AG04450 (cell line): ENCODE measurements at regions not wholly inside any gene's neighbourhood (a gene's known extent, or its start where the extent isn't known, plus 50 kb on each side); places are given as distances from the start of the nearest gene placed in this dataset.

ENCODE experiments used
- CTCF ChIA-PET: fragments of 300-600, 350-600 bp; formaldehyde crosslinking; extraction: SDS; loops from one replicate; lab custom pipeline; 2022; ENCODE audit warnings: antibody characterized with exemption, inconsistent platforms; lab: Charles Lee
- POLR2A ChIA-PET: fragments of 350-600 bp; formaldehyde crosslinking; extraction: SDS; loops from one replicate; lab custom pipeline; 2021; ENCODE audit warnings: antibody characterized with exemption, inconsistent platforms; lab: Yijun Ruan, JAX
- DNase-seq: peaks from one replicate; pipeline ENCODE4 v3.0.0-alpha.2; 2011; ENCODE audit warnings: low read depth, low spot score
- H3K27ac ChIP-seq: one replicate; pipeline ENCODE4 v1.5.1; 2012; ENCODE audit warnings: low read depth, low read length, control low read depth
- H3K27me3 ChIP-seq: one replicate; pipeline ENCODE4 v1.6.0; 2012; ENCODE audit warnings: low read length; ENCODE audit not compliant: control insufficient read depth, insufficient read depth
- H3K4me3 ChIP-seq: 2 replicates; pipeline ENCODE4 v1.5.1; 2011; ENCODE audit warnings: mild to moderate bottlenecking, low read depth, low read length, control low read depth
- H3K9me3 ChIP-seq: 2 replicates; pipeline ENCODE4 v1.5.1; 2012; ENCODE audit warnings: low read length; ENCODE audit not compliant: control insufficient read depth, insufficient read depth
- TF ChIP-seq, protein P1 (sequence below): IDR thresholded peaks from 2 replicates; pipeline ENCODE4 v1.5.1; 2011; ENCODE audit warnings: low read depth, low read length, control low read depth, inconsistent platforms

DNA sequence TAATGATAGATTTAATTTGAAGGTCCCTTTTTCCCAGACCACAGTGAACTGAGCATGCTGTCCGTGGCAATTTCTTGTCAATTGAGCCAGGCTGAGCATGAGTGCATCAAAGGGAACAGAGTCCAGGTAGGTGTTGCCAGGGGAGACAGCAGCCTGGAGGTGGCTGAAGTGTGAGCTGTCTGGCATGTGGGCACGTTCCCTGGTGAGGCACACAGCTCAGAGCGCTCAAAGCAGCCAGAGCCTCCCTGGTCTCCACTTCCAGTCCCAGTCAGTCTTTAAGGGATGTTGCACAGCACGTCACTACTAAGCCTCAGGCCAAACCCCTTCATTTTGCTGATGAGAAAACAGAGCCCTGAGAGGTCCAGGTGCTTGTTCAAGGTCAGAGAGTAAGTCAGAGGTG is 251.4 kb downstream of the MATN1 start:
- Histone ChIP-seq H3K27me3 (no peaks in the 10 kb centered on the region), H3K4me3 (no peak overlapping the region), H3K9me3 (no peaks in the 10 kb centered on the region; the same call in 1 of the 2 replicates), H3K27ac (no peak overlapping the region)
- POLR2A ChIA-PET = no interaction called here
- TF ChIP-seq, protein P1, sequence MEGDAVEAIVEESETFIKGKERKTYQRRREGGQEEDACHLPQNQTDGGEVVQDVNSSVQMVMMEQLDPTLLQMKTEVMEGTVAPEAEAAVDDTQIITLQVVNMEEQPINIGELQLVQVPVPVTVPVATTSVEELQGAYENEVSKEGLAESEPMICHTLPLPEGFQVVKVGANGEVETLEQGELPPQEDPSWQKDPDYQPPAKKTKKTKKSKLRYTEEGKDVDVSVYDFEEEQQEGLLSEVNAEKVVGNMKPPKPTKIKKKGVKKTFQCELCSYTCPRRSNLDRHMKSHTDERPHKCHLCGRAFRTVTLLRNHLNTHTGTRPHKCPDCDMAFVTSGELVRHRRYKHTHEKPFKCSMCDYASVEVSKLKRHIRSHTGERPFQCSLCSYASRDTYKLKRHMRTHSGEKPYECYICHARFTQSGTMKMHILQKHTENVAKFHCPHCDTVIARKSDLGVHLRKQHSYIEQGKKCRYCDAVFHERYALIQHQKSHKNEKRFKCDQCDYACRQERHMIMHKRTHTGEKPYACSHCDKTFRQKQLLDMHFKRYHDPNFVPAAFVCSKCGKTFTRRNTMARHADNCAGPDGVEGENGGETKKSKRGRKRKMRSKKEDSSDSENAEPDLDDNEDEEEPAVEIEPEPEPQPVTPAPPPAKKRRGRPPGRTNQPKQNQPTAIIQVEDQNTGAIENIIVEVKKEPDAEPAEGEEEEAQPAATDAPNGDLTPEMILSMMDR = no peak
- DNase-seq = no peak
- CTCF ChIA-PET = no interaction called here

GRCh38 chr1:30471307-30471706 is 252.1 kb downstream of the MATN1 start:
- Histone ChIP-seq H3K9me3 (no peaks in the 10 kb centered on the region; the same call in 1 of the 2 replicates), H3K27ac (no peak overlapping the region), H3K4me3 (no peak overlapping the region), H3K27me3 (no peaks in the 10 kb centered on the region)
- TF ChIP-seq, protein P1 = no peak
- POLR2A ChIA-PET = no interaction called here
- CTCF ChIA-PET = no interaction called here
- no peak for DNase-seq

GRCh38 chr1:30469426-30469825 is 254.0 kb downstream of the MATN1 start:
- H3K27ac ChIP-seq = no peak overlapping the region
- POLR2A ChIA-PET = no interaction called here
- TF ChIP-seq, protein P1 = no peak
- no peak overlapping the region for H3K4me3 ChIP-seq
- CTCF ChIA-PET = no interaction called here
- no peaks in the 10 kb centered on the region for H3K27me3 ChIP-seq
- DNase-seq = no peak
- H3K9me3 ChIP-seq = no peaks in the 10 kb centered on the region; the same call in 1 of the 2 replicates

GRCh38 chr1:30467101-30467500 is 256.3 kb downstream of the MATN1 start:
- DNase-seq = no peak
- ChIA-PET POLR2A (no interaction called here), CTCF (no interaction called here)
- no peak overlapping the region for H3K4me3 ChIP-seq
- TF ChIP-seq, protein P1 = no peak
- no peak overlapping the region for H3K27ac ChIP-seq
- no peaks in the 10 kb centered on the region; the same call in 1 of the 2 replicates for H3K9me3 ChIP-seq
- H3K27me3 ChIP-seq = no peaks in the 10 kb centered on the region

- DNase-seq = no peak
- Histone ChIP-seq H3K27me3 (no peaks in the 10 kb centered on the region), H3K4me3 (no peak overlapping the region), H3K9me3 (no peaks in the 10 kb centered on the region; the same call in 1 of the 2 replicates), H3K27ac (no peak overlapping the region)
- TF ChIP-seq, protein P1 = no peak
- CTCF ChIA-PET = no interaction called here
- POLR2A ChIA-PET = no interaction called here
These were observed 256.8 kb downstream of the MATN1 start for GRCh38 chr1:30466610-30467009.
